ENCODE measurements at regions not wholly inside any gene's neighbourhood (a gene's known extent, or its start where the extent isn't known, plus 50 kb on each side); places are given as distances from the start of the nearest gene placed in this dataset.
A peak's percentile ranks its signal among the peaks of the same experiment; 100 is the strongest.

GRCh38 chr10:52627279-52627678 lies 145.3 kb downstream of the MBL2 start (continued):
- TF ChIP-seq TSHZ2 (CRISPR knock-in tag; IDR thresholded peaks at IDR 0.05), result no peak

DNA sequence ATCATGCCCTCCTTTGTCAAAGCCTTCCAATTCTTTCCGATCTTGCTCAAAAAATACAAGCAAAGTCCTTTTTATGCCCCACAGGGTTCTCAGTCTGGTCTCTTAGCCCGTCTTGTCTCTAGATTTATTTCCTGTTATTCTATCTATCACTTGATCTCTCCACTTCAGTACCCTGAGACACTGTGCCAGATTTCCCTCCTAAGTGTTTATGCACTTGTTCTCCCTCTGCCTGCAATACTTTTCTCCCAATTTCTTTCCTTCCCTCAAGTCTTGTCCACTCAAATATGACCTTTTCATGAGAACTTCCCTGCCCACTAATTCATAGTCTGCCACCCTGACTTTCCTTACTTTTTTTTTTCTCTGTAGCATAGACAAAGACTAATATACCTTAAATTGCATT lies 141.4 kb downstream of the MBL2 start:
- no peak for TF ChIP-seq ZFP30 (CRISPR knock-in tag; IDR thresholded peaks at IDR 0.05)
- TF ChIP-seq, protein P1, sequence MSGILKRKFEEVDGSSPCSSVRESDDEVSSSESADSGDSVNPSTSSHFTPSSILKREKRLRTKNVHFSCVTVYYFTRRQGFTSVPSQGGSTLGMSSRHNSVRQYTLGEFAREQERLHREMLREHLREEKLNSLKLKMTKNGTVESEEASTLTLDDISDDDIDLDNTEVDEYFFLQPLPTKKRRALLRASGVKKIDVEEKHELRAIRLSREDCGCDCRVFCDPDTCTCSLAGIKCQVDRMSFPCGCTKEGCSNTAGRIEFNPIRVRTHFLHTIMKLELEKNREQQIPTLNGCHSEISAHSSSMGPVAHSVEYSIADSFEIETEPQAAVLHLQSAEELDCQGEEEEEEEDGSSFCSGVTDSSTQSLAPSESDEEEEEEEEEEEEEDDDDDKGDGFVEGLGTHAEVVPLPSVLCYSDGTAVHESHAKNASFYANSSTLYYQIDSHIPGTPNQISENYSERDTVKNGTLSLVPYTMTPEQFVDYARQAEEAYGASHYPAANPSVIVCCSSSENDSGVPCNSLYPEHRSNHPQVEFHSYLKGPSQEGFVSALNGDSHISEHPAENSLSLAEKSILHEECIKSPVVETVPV (CRISPR knock-in tag; IDR thresholded peaks at IDR 0.05), result no peak
- TF ChIP-seq, protein P2, sequence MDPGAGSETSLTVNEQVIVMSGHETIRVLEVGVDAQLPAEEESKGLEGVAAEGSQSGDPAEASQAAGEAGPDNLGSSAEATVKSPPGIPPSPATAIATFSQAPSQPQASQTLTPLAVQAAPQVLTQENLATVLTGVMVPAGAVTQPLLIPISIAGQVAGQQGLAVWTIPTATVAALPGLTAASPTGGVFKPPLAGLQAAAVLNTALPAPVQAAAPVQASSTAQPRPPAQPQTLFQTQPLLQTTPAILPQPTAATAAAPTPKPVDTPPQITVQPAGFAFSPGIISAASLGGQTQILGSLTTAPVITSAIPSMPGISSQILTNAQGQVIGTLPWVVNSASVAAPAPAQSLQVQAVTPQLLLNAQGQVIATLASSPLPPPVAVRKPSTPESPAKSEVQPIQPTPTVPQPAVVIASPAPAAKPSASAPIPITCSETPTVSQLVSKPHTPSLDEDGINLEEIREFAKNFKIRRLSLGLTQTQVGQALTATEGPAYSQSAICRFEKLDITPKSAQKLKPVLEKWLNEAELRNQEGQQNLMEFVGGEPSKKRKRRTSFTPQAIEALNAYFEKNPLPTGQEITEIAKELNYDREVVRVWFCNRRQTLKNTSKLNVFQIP (CRISPR knock-in tag; IDR thresholded peaks at IDR 0.05; ENCODE audit: borderline replicate concordance, low read depth), result no peak
- no peak for ATAC-seq

DNA sequence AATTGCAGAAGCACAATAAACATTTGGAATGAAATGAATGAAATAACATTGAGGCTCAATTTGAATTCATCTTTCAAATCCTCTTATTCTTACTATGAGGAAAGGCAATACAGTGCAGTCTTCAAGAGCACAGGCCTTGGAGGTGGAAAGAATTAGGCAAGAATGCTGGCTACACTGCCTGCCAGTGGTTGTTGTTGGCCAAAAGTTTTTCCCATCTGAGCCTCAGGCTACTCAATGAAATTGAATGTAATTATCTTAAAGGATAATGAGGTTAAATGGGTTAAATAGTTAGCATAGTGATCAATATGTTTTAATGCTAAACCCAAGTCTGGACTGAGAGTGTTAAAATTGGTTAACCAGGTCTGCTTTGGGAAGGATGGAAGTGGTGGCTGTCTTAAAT lies 140.9 kb downstream of the MBL2 start:
- TF ChIP-seq SNAI2 (CRISPR knock-in tag; IDR thresholded peaks at IDR 0.05), result no peak
- TF ChIP-seq CSDC2 (CRISPR knock-in tag; IDR thresholded peaks at IDR 0.05), result no peak
- no peak for TF ChIP-seq PPARA (CRISPR knock-in tag; IDR thresholded peaks at IDR 0.05; ENCODE audit: borderline replicate concordance)
- TF ChIP-seq ARNTL (CRISPR knock-in tag; IDR thresholded peaks at IDR 0.05; ENCODE audit: borderline replicate concordance, low read depth), result no peak
- TF ChIP-seq RARB (CRISPR knock-in tag; IDR thresholded peaks at IDR 0.05), result no peak
- TF ChIP-seq, protein P2 (CRISPR knock-in tag; IDR thresholded peaks at IDR 0.05; ENCODE audit: borderline replicate concordance, low read depth), result no peak
- no peak for TF ChIP-seq TOX (CRISPR knock-in tag; IDR thresholded peaks at IDR 0.05; ENCODE audit: borderline replicate concordance)
- no peak for TF ChIP-seq PATZ1 (CRISPR knock-in tag; IDR thresholded peaks at IDR 0.05; ENCODE audit: borderline replicate concordance)
- TF ChIP-seq ZNF8 (CRISPR knock-in tag; IDR thresholded peaks at IDR 0.05), result no peak
- TF ChIP-seq, protein P1 (CRISPR knock-in tag; IDR thresholded peaks at IDR 0.05), result no peak
- TF ChIP-seq BACH2 (CRISPR knock-in tag; IDR thresholded peaks at IDR 0.05; ENCODE audit: borderline replicate concordance), result no peak
- TF ChIP-seq TCF4 (CRISPR knock-in tag; IDR thresholded peaks at IDR 0.05; ENCODE audit: borderline replicate concordance), result no peak
- TF ChIP-seq ISL1 (CRISPR knock-in tag; IDR thresholded peaks at IDR 0.05), result no peak
- no peak for TF ChIP-seq GLIS3 (CRISPR knock-in tag; IDR thresholded peaks at IDR 0.05)
- no peak for ATAC-seq

GRCh38 chr10:52632591-52632990 lies 140.0 kb downstream of the MBL2 start:
- TF ChIP-seq CSDC2 (CRISPR knock-in tag; IDR thresholded peaks at IDR 0.05), result no peak
- peak; percentile 83 for TF ChIP-seq TOX (CRISPR knock-in tag; IDR thresholded peaks at IDR 0.05; ENCODE audit: borderline replicate concordance)
- peak; percentile 59; the same call in 1 of the 2 replicates for TF ChIP-seq ZC3H10 (CRISPR knock-in tag; IDR thresholded peaks at IDR 0.05)

More at GRCh38 chr10:52632591-52632990, 140.0 kb downstream of the MBL2 start:
- peak; percentile 74 for ATAC-seq
